K562 (cell line): ENCODE measurements at regions not wholly inside any gene's neighbourhood (a gene's known extent, or its start where the extent isn't known, plus 50 kb on each side); places are given as distances from the start of the nearest gene placed in this dataset.

Source experiments
- ATAC-seq: fragments of 200-7000 bp; cut with Tn5 transposase; 3 replicates; pipeline ENCODE4 v1.9.1; 2020; ENCODE audit warnings: moderate library complexity
- BruUV-seq: library from RNA; stranded (reverse); fragments of 400-500 nt; replicated peaks from 2 replicates; lab custom pipeline; 2021; lab: Mats Ljungman, UMichigan
- CTCF ChIA-PET: fragments of 300-600 bp; formaldehyde crosslinking; extraction: SDS; loops from one replicate; lab custom pipeline; 2021; ENCODE audit warnings: low intra/inter-chr PET ratio; lab: Yijun Ruan, JAX
- POLR2A ChIA-PET: fragments of 300-600, 350-650 bp; sonication (Branson Sonifier 250); formaldehyde crosslinking; extraction: SDS; loops from one replicate; lab custom pipeline; 2021; ENCODE audit warnings: antibody characterized with exemption, inconsistent platforms; lab: Yijun Ruan, JAX
- DNase-seq, 4 experiments: peaks; one replicate each; pipeline versions ENCODE4 v3.0.0 to v3.0.0-alpha.2; 2011 to 2018; ENCODE audit warnings: low spot score in 3 of 4, mixed read lengths in 3 of 4; ENCODE audit errors: extremely low read depth in 1 of 4
- FAIRE-seq: peaks from 2 replicates; lab custom pipeline; 2011; peaks lifted over from hg19 to GRCh38; lab: Jason Lieb, UNC
- H2AFZ ChIP-seq: 2 replicates; pipeline ENCODE4 v1.6.0; 2011; ENCODE audit warnings: low read depth, low read length, control low read depth, inconsistent platforms
- H3K27ac ChIP-seq: fragments of 200-600 bp; 3 replicates; pipeline ENCODE4 v1.8.0; 2011; ENCODE audit warnings: low read depth, mild to moderate bottlenecking, control low read depth, inconsistent platforms, low read length, moderate library complexity, mixed read lengths; ENCODE audit errors: extremely low read depth
- H3K27me3 ChIP-seq, 2 experiments: fragments of 300-600 bp in 1 of 2; 2 replicates in 1 of 2; 3 replicates in 1 of 2; pipeline versions ENCODE4 v1.6.0 to v1.8.0; 2011; ENCODE audit warnings: inconsistent platforms in 2 of 2, low read length in 2 of 2, mild to moderate bottlenecking in 1 of 2, mixed read lengths in 1 of 2, moderate library complexity in 1 of 2; ENCODE audit not compliant: control insufficient read depth in 2 of 2, insufficient read depth in 2 of 2
- H3K36me3 ChIP-seq: fragments of 300-600 bp; 3 replicates; pipeline ENCODE4 v1.8.0; 2011; ENCODE audit warnings: mild to moderate bottlenecking, low read length, inconsistent platforms; ENCODE audit not compliant: control insufficient read depth, insufficient read depth
- H3K4me1 ChIP-seq, 2 experiments: fragments of 200-600 bp in 1 of 2; replicated peaks in 1 of 2; 2 replicates in 1 of 2; 3 replicates in 1 of 2; pipeline versions ENCODE4 v1.5.1 to v1.8.0; 2011; ENCODE audit warnings: inconsistent platforms in 2 of 2, low read length in 2 of 2, mild to moderate bottlenecking in 1 of 2, mixed read lengths in 1 of 2, moderate library complexity in 1 of 2; ENCODE audit not compliant: control insufficient read depth in 2 of 2, insufficient read depth in 2 of 2
- H3K4me2 ChIP-seq: 2 replicates; pipeline ENCODE4 v1.6.1; 2011; ENCODE audit warnings: low read length, control low read depth, inconsistent platforms, mixed read lengths; ENCODE audit not compliant: insufficient read depth
- H3K4me3 ChIP-seq: fragments of 200-600 bp; sonication (generic), shearing (Covaris generic); 2 replicates; pipeline ENCODE4 v1.5.1; 2016; ENCODE audit warnings: control low read depth, inconsistent platforms
- H3K79me2 ChIP-seq: fragments of 200-600 bp; 3 replicates; pipeline ENCODE4 v1.8.0; 2011; ENCODE audit warnings: low read length, inconsistent platforms; ENCODE audit not compliant: control insufficient read depth, insufficient read depth
- H3K9ac ChIP-seq, 2 experiments: 2 replicates each; pipeline versions ENCODE4 v1.6.0 to v1.6.1; 2011; ENCODE audit warnings: low read depth in 2 of 2, low read length in 2 of 2, control low read depth in 1 of 2, inconsistent platforms in 1 of 2, mild to moderate bottlenecking in 1 of 2, mixed read lengths in 1 of 2; ENCODE audit not compliant: insufficient read depth in 1 of 2
- H3K9me1 ChIP-seq: one replicate; pipeline ENCODE4 v1.6.0; 2011; ENCODE audit warnings: inconsistent platforms, mild to moderate bottlenecking, low read length, moderate library complexity; ENCODE audit not compliant: control insufficient read depth, insufficient read depth
- H3K9me3 ChIP-seq: replicated peaks from 2 replicates; pipeline ENCODE4 v1.5.1; 2011; ENCODE audit warnings: low read depth, low read length, inconsistent platforms; ENCODE audit not compliant: control insufficient read depth, insufficient read depth
- H4K20me1 ChIP-seq: replicated peaks from 2 replicates; pipeline ENCODE4 v1.6.1; 2011; ENCODE audit warnings: low read length, inconsistent platforms, mixed read lengths; ENCODE audit not compliant: control insufficient read depth, insufficient read depth
- CREB1 ChIP-seq, 2 experiments: sonication (generic) in 1 of 2; formaldehyde crosslinking in 1 of 2; IDR thresholded peaks; 2 replicates each; pipeline versions ENCODE4 v1.6.1 to v1.8.0; 2012 to 2022; ENCODE audit warnings: inconsistent platforms in 1 of 2, mild to moderate bottlenecking in 1 of 2, missing genetic modification reagents in 1 of 2, moderate library complexity in 1 of 2
- ETS2 ChIP-seq: IDR thresholded peaks from 2 replicates; pipeline ENCODE4 v1.6.1; 2016; ENCODE audit warnings: borderline replicate concordance, missing genetic modification characterization, mild to moderate bottlenecking, moderate library complexity, missing compliant biosample characterization; ENCODE audit not compliant: poor library complexity, severe bottlenecking
- HIVEP1 ChIP-seq: fragments of 250-450 bp; sonication (Bioruptor Pico); IDR thresholded peaks from 2 replicates; pipeline ENCODE4 v1.4.0; 2020; ENCODE audit warnings: mild to moderate bottlenecking
- KDM1A ChIP-seq, 2 experiments: fragments of 450-650 bp; IDR thresholded peaks; 2 replicates each; pipeline ENCODE4 v1.6.1; 2016; ENCODE audit warnings: mild to moderate bottlenecking in 2 of 2
- L3MBTL2 ChIP-seq: fragments of 450-650 bp; IDR thresholded peaks from 2 replicates; pipeline ENCODE4 v1.6.1; 2016; ENCODE audit warnings: mild to moderate bottlenecking, moderate library complexity
- SREBF2 ChIP-seq: sonication (generic); formaldehyde crosslinking; IDR thresholded peaks from 2 replicates; pipeline ENCODE4 v1.4.0; 2020; ENCODE audit warnings: mild to moderate bottlenecking, missing genetic modification reagents
- XRCC4 ChIP-seq: IDR thresholded peaks from one replicate; pipeline ENCODE4 v1.6.1; 2011; ENCODE audit not compliant: insufficient read depth, insufficient read length; ENCODE audit errors: extremely low read depth
- ZBTB17 ChIP-seq: fragments of 450-650 bp; formaldehyde crosslinking; IDR thresholded peaks from 2 replicates; pipeline ENCODE4 v1.4.0; 2020; ENCODE audit warnings: mild to moderate bottlenecking
- ZNF133 ChIP-seq: fragments of 250-450 bp; sonication (Bioruptor Pico); IDR thresholded peaks from 2 replicates; pipeline ENCODE4 v1.4.0; 2020; ENCODE audit warnings: mild to moderate bottlenecking
- WGBS: fragments of 100-300 bp; shearing (Covaris generic); methylation state at CpG from one replicate; pipeline ENCODE4 v1.1.6; 2016; ENCODE audit warnings: low coverage, mixed read lengths; ENCODE audit not compliant: insufficient coverage; ENCODE audit errors: missing lambda C conversion rate; 5-methylcytosine and 5-hydroxymethylcytosine counted together
- in situ Hi-C: fragments of 300-500 bp; cut with MboI; formaldehyde crosslinking; loops from 4 replicates; pipeline ENCODE4 v1.15.0; 2018; ENCODE audit warnings: inconsistent platforms, mixed read lengths
- intact Hi-C: fragments of 100-400 bp; cut with micrococcal nuclease; formaldehyde crosslinking; loops from 2 replicates; pipeline ENCODE4 v1.14.2; 2022
- TF ChIP-seq, protein P1 (sequence below): fragments of 450-650 bp; formaldehyde crosslinking; IDR thresholded peaks from 2 replicates; pipeline ENCODE4 v1.4.0; 2020; ENCODE audit warnings: mild to moderate bottlenecking, moderate library complexity
- TF ChIP-seq, protein P2 (sequence below): fragments of 250-450 bp; sonication (Bioruptor Pico); IDR thresholded peaks from 2 replicates; pipeline ENCODE4 v1.4.0; 2020
- TF ChIP-seq, protein P3 (sequence below), 2 experiments: IDR thresholded peaks in 1 of 2; conservative IDR thresholded peaks in 1 of 2; 2 replicates each; pipeline ENCODE4 v1.6.1; 2016; ENCODE audit warnings: low read depth in 2 of 2, mild to moderate bottlenecking in 1 of 2, missing compliant biosample characterization in 1 of 2, missing genetic modification characterization in 1 of 2, moderate library complexity in 1 of 2

DNA sequence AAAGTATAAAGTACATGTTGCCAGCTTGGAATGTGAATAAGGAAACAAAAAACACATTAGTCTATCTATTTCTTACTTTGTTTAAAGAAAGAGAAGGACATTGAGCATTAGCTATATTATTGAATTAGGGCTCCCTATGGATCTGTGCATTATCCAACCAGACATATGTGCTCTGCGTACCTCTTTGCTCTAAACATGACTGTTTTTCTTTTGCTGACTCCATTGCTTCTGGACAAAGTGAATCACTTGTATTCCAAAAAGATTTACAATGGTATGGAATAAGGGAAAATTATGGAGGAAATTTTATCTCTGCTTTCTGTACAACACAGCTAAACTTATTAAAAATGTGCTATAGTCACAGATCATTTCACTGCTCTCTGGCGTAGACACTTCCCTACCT is 727.8 kb upstream of the LCORL start:
- H3K27me3 ChIP-seq: no peaks in the 10 kb centered on the region
- FAIRE-seq: no peak
- no peak overlapping the region for H3K4me3 ChIP-seq
- no peak for ATAC-seq
- ChIA-PET POLR2A (no interaction called here), CTCF (no interaction called here)
- H4K20me1 ChIP-seq: no peaks in the 10 kb centered on the region
- DNase-seq: no peak
- no TSS peak for BruUV-seq
- no peak overlapping the region for H3K4me2 ChIP-seq
- no peak overlapping the region for H2AFZ ChIP-seq
- in situ Hi-C loops (no loop called here), intact Hi-C loops (no loop called here)
- no peak overlapping the region for H3K27ac ChIP-seq
- H3K9ac ChIP-seq: no peak overlapping the region
- no peaks in the 10 kb centered on the region for H3K9me1 ChIP-seq
- no peaks in the 10 kb centered on the region for H3K9me3 ChIP-seq
- 0% methylated on average over 2 of the region's 2 CpGs for WGBS
- no peaks in the 10 kb centered on the region for H3K36me3 ChIP-seq
- H3K4me1 ChIP-seq: no peaks in the 10 kb centered on the region
- no peaks in the 10 kb centered on the region for H3K79me2 ChIP-seq
- TF ChIP-seq, protein P1, sequence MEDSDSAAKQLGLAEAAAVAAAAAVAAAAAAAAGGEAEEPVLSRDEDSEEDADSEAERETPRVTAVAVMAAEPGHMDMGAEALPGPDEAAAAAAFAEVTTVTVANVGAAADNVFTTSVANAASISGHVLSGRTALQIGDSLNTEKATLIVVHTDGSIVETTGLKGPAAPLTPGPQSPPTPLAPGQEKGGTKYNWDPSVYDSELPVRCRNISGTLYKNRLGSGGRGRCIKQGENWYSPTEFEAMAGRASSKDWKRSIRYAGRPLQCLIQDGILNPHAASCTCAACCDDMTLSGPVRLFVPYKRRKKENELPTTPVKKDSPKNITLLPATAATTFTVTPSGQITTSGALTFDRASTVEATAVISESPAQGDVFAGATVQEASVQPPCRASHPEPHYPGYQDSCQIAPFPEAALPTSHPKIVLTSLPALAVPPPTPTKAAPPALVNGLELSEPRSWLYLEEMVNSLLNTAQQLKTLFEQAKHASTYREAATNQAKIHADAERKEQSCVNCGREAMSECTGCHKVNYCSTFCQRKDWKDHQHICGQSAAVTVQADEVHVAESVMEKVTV: no peak
- TF ChIP-seq HIVEP1: no peak
- TF ChIP-seq ZNF133 (CRISPR knock-in tag): no peak
- TF ChIP-seq, protein P2, sequence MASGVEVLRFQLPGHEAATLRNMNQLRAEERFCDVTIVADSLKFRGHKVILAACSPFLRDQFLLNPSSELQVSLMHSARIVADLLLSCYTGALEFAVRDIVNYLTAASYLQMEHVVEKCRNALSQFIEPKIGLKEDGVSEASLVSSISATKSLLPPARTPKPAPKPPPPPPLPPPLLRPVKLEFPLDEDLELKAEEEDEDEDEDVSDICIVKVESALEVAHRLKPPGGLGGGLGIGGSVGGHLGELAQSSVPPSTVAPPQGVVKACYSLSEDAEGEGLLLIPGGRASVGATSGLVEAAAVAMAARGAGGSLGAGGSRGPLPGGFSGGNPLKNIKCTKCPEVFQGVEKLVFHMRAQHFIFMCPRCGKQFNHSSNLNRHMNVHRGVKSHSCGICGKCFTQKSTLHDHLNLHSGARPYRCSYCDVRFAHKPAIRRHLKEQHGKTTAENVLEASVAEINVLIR (CRISPR knock-in tag): no peak
- no peak for TF ChIP-seq KDM1A (IDR thresholded peaks at IDR 0.05)
- no peak for TF ChIP-seq SREBF2 (CRISPR knock-in tag)
- TF ChIP-seq, protein P3, sequence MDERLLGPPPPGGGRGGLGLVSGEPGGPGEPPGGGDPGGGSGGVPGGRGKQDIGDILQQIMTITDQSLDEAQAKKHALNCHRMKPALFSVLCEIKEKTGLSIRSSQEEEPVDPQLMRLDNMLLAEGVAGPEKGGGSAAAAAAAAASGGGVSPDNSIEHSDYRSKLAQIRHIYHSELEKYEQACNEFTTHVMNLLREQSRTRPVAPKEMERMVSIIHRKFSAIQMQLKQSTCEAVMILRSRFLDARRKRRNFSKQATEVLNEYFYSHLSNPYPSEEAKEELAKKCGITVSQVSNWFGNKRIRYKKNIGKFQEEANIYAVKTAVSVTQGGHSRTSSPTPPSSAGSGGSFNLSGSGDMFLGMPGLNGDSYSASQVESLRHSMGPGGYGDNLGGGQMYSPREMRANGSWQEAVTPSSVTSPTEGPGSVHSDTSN (CRISPR knock-in tag; IDR thresholded peaks at IDR 0.05; ENCODE audit: low read depth): no peak
- TF ChIP-seq, protein P3 (tag; conservative IDR thresholded peaks at IDR 0.05; ENCODE audit: low read depth): no peak
- no peak for TF ChIP-seq XRCC4
- TF ChIP-seq CREB1 (IDR thresholded peaks at IDR 0.05): no peak
- TF ChIP-seq CREB1 (CRISPR knock-in tag; IDR thresholded peaks at IDR 0.05): no peak
- TF ChIP-seq ZBTB17 (CRISPR knock-in tag): no peak
- TF ChIP-seq L3MBTL2: no peak
- no peak for TF ChIP-seq ETS2 (tag)
